HL-60 (cell line): ENCODE measurements at regions not wholly inside any gene's neighbourhood (a gene's known extent, or its start where the extent isn't known, plus 50 kb on each side); places are given as distances from the start of the nearest gene placed in this dataset.
A peak's percentile ranks its signal among the peaks of the same experiment; 100 is the strongest.

Source experiments
- DNase-seq, 2 experiments: peaks; one replicate each; pipeline ENCODE4 v3.0.0-alpha.2; 2010 to 2020; ENCODE audit warnings: low read depth in 1 of 2, low spot score in 1 of 2
- H3K27ac ChIP-seq: fragments of 250-450 bp; sonication (Bioruptor Pico); replicated peaks from 2 replicates; pipeline ENCODE4 v1.5.1; 2020; ENCODE audit warnings: mild to moderate bottlenecking, moderate library complexity
- H3K27me3 ChIP-seq: fragments of 250-450 bp; sonication (Bioruptor Pico); 2 replicates; pipeline ENCODE4 v1.5.1; 2021; ENCODE audit warnings: mild to moderate bottlenecking, moderate library complexity; ENCODE audit not compliant: insufficient read depth, poor library complexity, severe bottlenecking
- H3K4me3 ChIP-seq: replicated peaks from 2 replicates; pipeline ENCODE4 v1.5.1; 2011; ENCODE audit warnings: mild to moderate bottlenecking, control low read depth, low read length; ENCODE audit not compliant: insufficient read depth
- CTCF ChIP-seq: IDR thresholded peaks from one replicate; pipeline ENCODE4 v1.5.1; 2011; ENCODE audit warnings: low read length, control low read depth, inconsistent platforms; ENCODE audit not compliant: insufficient read depth
- GABPA ChIP-seq: IDR thresholded peaks from 2 replicates; pipeline ENCODE4 v1.6.1; 2012; ENCODE audit warnings: low read depth
- POLR2AphosphoS5 ChIP-seq: IDR thresholded peaks from 2 replicates; pipeline ENCODE4 v1.6.1; 2012; ENCODE audit warnings: low read depth
- REST ChIP-seq: IDR thresholded peaks from 2 replicates; pipeline ENCODE4 v1.6.1; 2012; ENCODE audit warnings: low read depth; ENCODE audit not compliant: insufficient replicate concordance
- SPI1 ChIP-seq: IDR thresholded peaks from 2 replicates; pipeline ENCODE4 v1.6.1; 2012; ENCODE audit warnings: low read depth, mild to moderate bottlenecking, borderline replicate concordance

GRCh38 chr6:111971866-111972532 lies 81.9 kb upstream of the CCN6 start:
- Histone ChIP-seq H3K4me3 (no peak overlapping the region), H3K27me3 (no peaks in the 10 kb centered on the region), H3K27ac (no peak overlapping the region)
- no peak for TF ChIP-seq POLR2AphosphoS5
- no peak for DNase-seq

GRCh38 chr6:111972745-111973117 lies 81.2 kb upstream of the CCN6 start:
- Histone ChIP-seq H3K4me3 (no peak overlapping the region), H3K27ac (no peak overlapping the region), H3K27me3 (no peaks in the 10 kb centered on the region)
- DNase-seq: no peak
- TF ChIP-seq POLR2AphosphoS5 (no peak), SPI1 (no peak), CTCF (no peak), REST (no peak), GABPA (no peak)

- H3K4me3 ChIP-seq: no peak overlapping the region
- TF ChIP-seq CTCF: no peak
- TF ChIP-seq REST: no peak
- no peak for TF ChIP-seq GABPA
- no peak overlapping the region for H3K27ac ChIP-seq
- H3K27me3 ChIP-seq: no peaks in the 10 kb centered on the region
- DNase-seq: peak in 1 of 2 experiments; percentile 42
These were observed 80.7 kb upstream of the CCN6 start for GRCh38 chr6:111973118-111973761.

- no peak for DNase-seq
- TF ChIP-seq SPI1: no peak
- TF ChIP-seq CTCF: no peak
- TF ChIP-seq POLR2AphosphoS5: no peak
- no peak for TF ChIP-seq GABPA
- TF ChIP-seq REST: no peak
- no peak overlapping the region for H3K27ac ChIP-seq
- H3K27me3 ChIP-seq: no peaks in the 10 kb centered on the region
- no peak overlapping the region for H3K4me3 ChIP-seq
These were observed 79.8 kb upstream of the CCN6 start for GRCh38 chr6:111973927-111974639.
